Caco-2 (cell line): ENCODE measurements at regions not wholly inside any gene's neighbourhood (a gene's known extent, or its start where the extent isn't known, plus 50 kb on each side); places are given as distances from the start of the nearest gene placed in this dataset.

Experiments
- BruUV-seq: library from RNA; stranded (reverse); fragments of 400-500 nt; replicated peaks from 2 replicates; lab custom pipeline; 2021; lab: Mats Ljungman, UMichigan
- CTCF ChIA-PET: fragments of 300-600 bp; sonication (Branson Sonifier 250); formaldehyde crosslinking; loops from one replicate; lab custom pipeline; 2022; ENCODE audit warnings: antibody characterized with exemption; lab: Charles Lee
- POLR2A ChIA-PET: fragments of 300-600 bp; sonication (Branson Sonifier 250); formaldehyde crosslinking; loops from one replicate; lab custom pipeline; 2022; ENCODE audit warnings: antibody characterized with exemption; lab: Charles Lee
- DNase-seq, 2 experiments: peaks; one replicate each; pipeline versions ENCODE4 v3.0.0 to v3.0.0-alpha.2; 2020 to 2022
- H3K27me3 ChIP-seq: replicated peaks from 2 replicates; pipeline ENCODE4 v1.6.0; 2011; ENCODE audit warnings: low read length; ENCODE audit not compliant: control insufficient read depth, insufficient read depth
- H3K36me3 ChIP-seq: 2 replicates; pipeline ENCODE4 v1.5.1; 2011; ENCODE audit warnings: low read length; ENCODE audit not compliant: control insufficient read depth, insufficient read depth
- H3K4me1 ChIP-seq: fragments of 250-450 bp; sonication (Bioruptor Pico); 2 replicates; pipeline ENCODE4 v1.5.1; 2020; ENCODE audit warnings: mild to moderate bottlenecking
- H3K4me3 ChIP-seq: 2 replicates; pipeline ENCODE4 v1.5.1; 2011; ENCODE audit warnings: low read depth, mild to moderate bottlenecking, control low read depth, low read length
- H3K9me3 ChIP-seq: fragments of 250-450 bp; sonication (Bioruptor Pico); 2 replicates; pipeline ENCODE4 v1.5.1; 2020; ENCODE audit warnings: mild to moderate bottlenecking, moderate library complexity
- H3K27ac Mint-ChIP-seq: one replicate; pipeline ENCODE4 v1.8.0; 2022; ENCODE audit warnings: mixed read lengths; ENCODE audit not compliant: unreplicated experiment
- H3K27me3 Mint-ChIP-seq: one replicate; pipeline ENCODE4 v1.8.0; 2022; ENCODE audit warnings: mixed read lengths; ENCODE audit not compliant: insufficient read depth, unreplicated experiment
- H3K36me3 Mint-ChIP-seq: one replicate; pipeline ENCODE4 v1.8.0; 2022; ENCODE audit warnings: mild to moderate bottlenecking, mixed read lengths; ENCODE audit not compliant: insufficient read depth, unreplicated experiment
- H3K4me1 Mint-ChIP-seq: one replicate; pipeline ENCODE4 v1.8.0; 2022; ENCODE audit warnings: low read depth, mixed read lengths; ENCODE audit not compliant: unreplicated experiment
- H3K4me3 Mint-ChIP-seq: one replicate; pipeline ENCODE4 v1.8.0; 2022; ENCODE audit warnings: mild to moderate bottlenecking, moderate library complexity, mixed read lengths; ENCODE audit not compliant: unreplicated experiment
- H3K9me3 Mint-ChIP-seq: one replicate; pipeline ENCODE4 v1.8.0; 2022; ENCODE audit warnings: mixed read lengths; ENCODE audit not compliant: unreplicated experiment
- intact Hi-C: fragments of 100-400 bp; cut with micrococcal nuclease; formaldehyde crosslinking; loops from one replicate; pipeline ENCODE4 v1.10.0; 2022; ENCODE audit not compliant: unreplicated experiment
- TF ChIP-seq, protein P1 (sequence below), 2 experiments: fragments of 200-600 bp in 1 of 2; IDR thresholded peaks; 1 replicate in 1 of 2; 2 replicates in 1 of 2; pipeline versions ENCODE4 v1.5.1 to v1.8.0; 2011 to 2022; ENCODE audit warnings: antibody characterized with exemption in 1 of 2, control low read depth in 1 of 2, inconsistent platforms in 1 of 2, low read depth in 1 of 2, low read length in 1 of 2, mild to moderate bottlenecking in 1 of 2, moderate library complexity in 1 of 2; ENCODE audit not compliant: insufficient read depth in 1 of 2, severe bottlenecking in 1 of 2, unreplicated experiment in 1 of 2

DNA sequence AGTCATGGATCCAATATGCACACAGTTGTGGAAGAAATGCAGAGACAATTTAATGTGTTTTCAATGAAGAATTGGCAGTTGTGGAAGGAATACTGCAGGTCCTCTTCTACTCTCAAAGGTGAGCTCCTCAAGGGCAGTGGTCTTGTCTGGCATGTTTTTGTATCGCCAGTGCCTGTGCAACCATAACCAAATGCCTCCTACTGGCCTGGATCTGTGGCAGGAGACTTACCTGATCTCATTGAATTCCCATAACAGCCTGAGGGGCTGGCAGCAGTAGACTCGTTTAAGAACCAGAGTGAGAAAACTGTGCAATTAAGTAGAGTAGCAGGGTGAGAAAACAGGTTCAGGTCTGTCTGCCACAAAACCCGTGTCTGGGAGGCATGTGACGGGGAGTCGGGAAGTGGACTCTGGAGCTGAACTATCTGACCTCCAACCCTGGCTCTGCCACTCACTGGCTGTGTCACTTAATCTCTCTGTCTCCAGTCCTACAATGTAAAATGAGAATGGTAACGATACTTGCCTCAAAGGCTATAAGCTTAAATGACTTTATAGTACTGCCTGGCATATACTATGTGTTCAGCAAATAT lies 268.2 kb upstream of the SSTR1 start:
- ChIA-PET POLR2A (no interaction called here), CTCF (no interaction called here)
- H3K9me3 Mint-ChIP-seq, result peaks cover 3% of the 10 kb centered on the region
- TF ChIP-seq, protein P1, sequence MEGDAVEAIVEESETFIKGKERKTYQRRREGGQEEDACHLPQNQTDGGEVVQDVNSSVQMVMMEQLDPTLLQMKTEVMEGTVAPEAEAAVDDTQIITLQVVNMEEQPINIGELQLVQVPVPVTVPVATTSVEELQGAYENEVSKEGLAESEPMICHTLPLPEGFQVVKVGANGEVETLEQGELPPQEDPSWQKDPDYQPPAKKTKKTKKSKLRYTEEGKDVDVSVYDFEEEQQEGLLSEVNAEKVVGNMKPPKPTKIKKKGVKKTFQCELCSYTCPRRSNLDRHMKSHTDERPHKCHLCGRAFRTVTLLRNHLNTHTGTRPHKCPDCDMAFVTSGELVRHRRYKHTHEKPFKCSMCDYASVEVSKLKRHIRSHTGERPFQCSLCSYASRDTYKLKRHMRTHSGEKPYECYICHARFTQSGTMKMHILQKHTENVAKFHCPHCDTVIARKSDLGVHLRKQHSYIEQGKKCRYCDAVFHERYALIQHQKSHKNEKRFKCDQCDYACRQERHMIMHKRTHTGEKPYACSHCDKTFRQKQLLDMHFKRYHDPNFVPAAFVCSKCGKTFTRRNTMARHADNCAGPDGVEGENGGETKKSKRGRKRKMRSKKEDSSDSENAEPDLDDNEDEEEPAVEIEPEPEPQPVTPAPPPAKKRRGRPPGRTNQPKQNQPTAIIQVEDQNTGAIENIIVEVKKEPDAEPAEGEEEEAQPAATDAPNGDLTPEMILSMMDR (IDR thresholded peaks at IDR 0.05; ENCODE audit: insufficient read depth in 1 of 2, low read depth in 1 of 2, low read length in 1 of 2, severe bottlenecking in 1 of 2, unreplicated experiment in 1 of 2), result no peak
- DNase-seq, result no peak
- no TSS peak for BruUV-seq
- H3K36me3 Mint-ChIP-seq, result no peaks in the 10 kb centered on the region
- H3K27me3 Mint-ChIP-seq, result no peaks in the 10 kb centered on the region
- Histone ChIP-seq H3K9me3 (no peaks in the 10 kb centered on the region), H3K4me3 (no peak overlapping the region), H3K36me3 (no peaks in the 10 kb centered on the region), H3K27me3 (no peaks in the 10 kb centered on the region), H3K4me1 (no peaks in the 10 kb centered on the region)
- peaks cover 6% of the 10 kb centered on the region for H3K4me1 Mint-ChIP-seq
- intact Hi-C loops, result no loop called here
- H3K27ac Mint-ChIP-seq, result no peak overlapping the region
- H3K4me3 Mint-ChIP-seq, result no peak overlapping the region

GRCh38 chr14:37945959-37946358 lies 261.7 kb upstream of the SSTR1 start:
- Mint-ChIP-seq H3K27me3 (no peaks in the 10 kb centered on the region), H3K27ac (no peak overlapping the region), H3K4me3 (no peak overlapping the region), H3K9me3 (peaks cover 12% of the 10 kb centered on the region), H3K4me1 (no peaks in the 10 kb centered on the region), H3K36me3 (no peaks in the 10 kb centered on the region)
- Histone ChIP-seq H3K9me3 (peaks cover 33% of the 10 kb centered on the region), H3K36me3 (no peaks in the 10 kb centered on the region), H3K4me3 (no peak overlapping the region), H3K4me1 (peaks cover 6% of the 10 kb centered on the region; the same call in 1 of the 2 replicates), H3K27me3 (no peaks in the 10 kb centered on the region)
- intact Hi-C loops, result no loop called here
- ChIA-PET POLR2A (no interaction called here), CTCF (no interaction called here)
- no peak for DNase-seq
- TF ChIP-seq, protein P1 (IDR thresholded peaks at IDR 0.05; ENCODE audit: insufficient read depth in 1 of 2, low read depth in 1 of 2, low read length in 1 of 2, severe bottlenecking in 1 of 2, unreplicated experiment in 1 of 2), result no peak
- BruUV-seq, result no TSS peak

DNA sequence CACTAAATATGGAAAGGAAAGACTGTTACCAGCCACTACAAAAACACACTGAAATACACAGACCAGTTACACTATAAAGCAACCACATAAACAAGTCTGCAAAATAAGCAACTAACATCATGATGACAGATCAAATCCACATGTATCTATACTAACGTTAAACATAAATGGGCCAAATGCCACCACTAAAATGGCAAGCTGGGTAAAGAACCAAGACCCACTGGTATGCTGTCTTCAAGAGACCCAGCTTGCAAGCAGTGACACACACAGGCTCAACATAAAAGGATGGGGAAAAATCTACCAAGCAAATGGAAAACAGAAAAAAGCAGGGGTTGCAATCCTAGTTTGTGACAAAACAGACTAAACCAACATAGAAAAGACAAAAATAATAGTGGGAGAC lies 260.9 kb upstream of the SSTR1 start:
- no peak overlapping the region for H3K4me3 Mint-ChIP-seq
- POLR2A ChIA-PET, result no interaction called here
- BruUV-seq, result no TSS peak

More for the DNA sequence above, 260.9 kb upstream of the SSTR1 start:
- Mint-ChIP-seq H3K9me3 (peaks cover 12% of the 10 kb centered on the region), H3K4me1 (no peaks in the 10 kb centered on the region), H3K27ac (no peak overlapping the region), H3K36me3 (no peaks in the 10 kb centered on the region), H3K27me3 (no peaks in the 10 kb centered on the region)
- TF ChIP-seq, protein P1 (IDR thresholded peaks at IDR 0.05; ENCODE audit: insufficient read depth in 1 of 2, low read depth in 1 of 2, low read length in 1 of 2, severe bottlenecking in 1 of 2, unreplicated experiment in 1 of 2), result no peak
- CTCF ChIA-PET, result no interaction called here
- Histone ChIP-seq H3K36me3 (no peaks in the 10 kb centered on the region), H3K4me3 (no peak overlapping the region), H3K9me3 (peaks cover 33% of the 10 kb centered on the region), H3K27me3 (no peaks in the 10 kb centered on the region), H3K4me1 (peaks cover 6% of the 10 kb centered on the region; the same call in 1 of the 2 replicates)
- intact Hi-C loops, result no loop called here
- no peak for DNase-seq
